ENCODE measurements at regions not wholly inside any gene's neighbourhood (a gene's known extent, or its start where the extent isn't known, plus 50 kb on each side); places are given as distances from the start of the nearest gene placed in this dataset.

- TF ChIP-seq CTCF (IDR thresholded peaks at IDR 0.05; ENCODE audit: low read depth, low read length) (no peak), EZH2phosphoT487 (IDR thresholded peaks at IDR 0.05; ENCODE audit: low read depth) (no peak)
Measured at GRCh38 chr2:238722883-238723282, 125.0 kb upstream of the TWIST2 start.
